ENCODE measurements at regions not wholly inside any gene's neighbourhood (a gene's known extent, or its start where the extent isn't known, plus 50 kb on each side); places are given as distances from the start of the nearest gene placed in this dataset.

DNA sequence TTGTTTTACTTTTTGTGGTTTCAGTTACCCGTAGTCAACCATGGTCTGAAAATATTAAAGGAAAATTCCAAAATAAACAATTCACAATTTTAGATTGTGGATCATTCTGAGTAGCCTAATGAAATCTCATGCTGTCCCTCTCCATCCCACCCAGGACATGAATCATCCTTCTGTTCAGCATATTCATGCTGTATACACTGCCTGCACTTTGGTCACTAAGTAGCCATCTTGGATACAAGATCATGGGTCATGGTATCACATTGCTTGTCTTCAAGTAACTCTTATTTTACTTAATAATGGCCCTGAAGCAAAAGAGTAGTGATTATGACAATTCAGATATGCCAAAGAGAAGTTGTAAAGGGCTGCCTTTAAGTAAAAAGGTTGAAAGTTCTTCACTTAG is 536.5 kb upstream of the ACO1 start:
- no peak overlapping the region for H3K27ac ChIP-seq (ENCODE audit: low read depth, low read length)
- Mint-ChIP-seq H3K27ac (no peak overlapping the region), H3K36me3 (ENCODE audit: low read depth) (no peaks in the 10 kb centered on the region), H3K27me3 (ENCODE audit: insufficient read depth) (no peaks in the 10 kb centered on the region), H3K4me3 (no peak overlapping the region), H3K4me1 (no peaks in the 10 kb centered on the region), H3K9me3 (no peaks in the 10 kb centered on the region)
- 90 to 100% methylated on average over 1 of the region's 1 CpG for WGBS, 2 experiments (ENCODE audit: insufficient coverage in 1 of 2, insufficient read length in 1 of 2)
- H3K4me1 ChIP-seq (ENCODE audit: control insufficient read depth, insufficient read depth, low read length) = no peaks in the 10 kb centered on the region
- H3K9ac ChIP-seq (ENCODE audit: extremely low read depth, low read length, poor library complexity, severe bottlenecking) = no peak overlapping the region
- no peaks in the 10 kb centered on the region for H3K36me3 ChIP-seq (ENCODE audit: control insufficient read depth, insufficient read depth, low read length)
- DNase-seq = no peak
- no peaks in the 10 kb centered on the region for H3K27me3 ChIP-seq (ENCODE audit: control insufficient read depth, insufficient read depth, low read length, poor library complexity, severe bottlenecking)
- TF ChIP-seq, protein P1, sequence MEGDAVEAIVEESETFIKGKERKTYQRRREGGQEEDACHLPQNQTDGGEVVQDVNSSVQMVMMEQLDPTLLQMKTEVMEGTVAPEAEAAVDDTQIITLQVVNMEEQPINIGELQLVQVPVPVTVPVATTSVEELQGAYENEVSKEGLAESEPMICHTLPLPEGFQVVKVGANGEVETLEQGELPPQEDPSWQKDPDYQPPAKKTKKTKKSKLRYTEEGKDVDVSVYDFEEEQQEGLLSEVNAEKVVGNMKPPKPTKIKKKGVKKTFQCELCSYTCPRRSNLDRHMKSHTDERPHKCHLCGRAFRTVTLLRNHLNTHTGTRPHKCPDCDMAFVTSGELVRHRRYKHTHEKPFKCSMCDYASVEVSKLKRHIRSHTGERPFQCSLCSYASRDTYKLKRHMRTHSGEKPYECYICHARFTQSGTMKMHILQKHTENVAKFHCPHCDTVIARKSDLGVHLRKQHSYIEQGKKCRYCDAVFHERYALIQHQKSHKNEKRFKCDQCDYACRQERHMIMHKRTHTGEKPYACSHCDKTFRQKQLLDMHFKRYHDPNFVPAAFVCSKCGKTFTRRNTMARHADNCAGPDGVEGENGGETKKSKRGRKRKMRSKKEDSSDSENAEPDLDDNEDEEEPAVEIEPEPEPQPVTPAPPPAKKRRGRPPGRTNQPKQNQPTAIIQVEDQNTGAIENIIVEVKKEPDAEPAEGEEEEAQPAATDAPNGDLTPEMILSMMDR (conservative IDR thresholded peaks at IDR 0.05) = no peak
- H3K4me3 ChIP-seq (ENCODE audit: low read length) = no peak overlapping the region
- H3K9me3 ChIP-seq (ENCODE audit: control insufficient read depth, low read length) = no peaks in the 10 kb centered on the region

DNA sequence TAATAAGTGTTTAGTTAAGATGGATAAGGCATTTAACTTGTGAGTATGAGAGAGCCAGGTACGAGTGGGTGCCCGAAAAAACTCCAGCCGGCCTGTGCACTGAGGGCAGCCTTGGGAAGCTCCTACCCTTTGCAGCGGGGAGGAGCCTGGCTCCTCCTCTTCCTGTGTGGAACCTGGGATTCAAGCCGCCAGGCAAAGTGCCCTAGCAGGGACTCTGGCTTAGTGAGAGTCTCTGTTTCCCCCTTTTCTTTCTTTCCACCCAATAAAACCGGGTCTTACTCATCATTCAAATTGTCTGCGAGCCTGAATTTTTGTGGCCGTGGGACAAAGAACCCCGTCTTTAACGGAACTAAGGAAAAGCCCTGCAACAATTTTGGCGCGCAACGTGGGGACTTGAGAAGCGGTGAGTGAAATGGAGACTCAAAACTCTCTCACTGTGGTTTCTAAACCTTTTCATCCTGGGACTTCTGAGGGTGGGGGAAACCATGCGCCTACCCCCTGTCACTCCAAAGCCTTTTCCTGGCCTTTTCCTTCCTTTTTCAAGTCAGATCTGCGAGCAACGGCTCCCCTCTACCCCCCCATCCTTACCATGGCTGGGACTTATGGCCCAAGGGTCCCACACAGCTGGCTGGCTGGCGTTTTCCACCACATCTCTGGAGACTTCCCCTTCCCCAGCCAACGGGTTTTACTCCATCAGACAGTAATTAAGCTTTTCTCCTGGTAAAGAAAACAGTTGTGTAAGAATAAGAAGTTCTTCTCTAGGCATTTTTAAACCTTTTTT is 535.7 kb upstream of the ACO1 start:
- H3K4me1 ChIP-seq (ENCODE audit: control insufficient read depth, insufficient read depth, low read length) = no peaks in the 10 kb centered on the region
- Mint-ChIP-seq H3K36me3 (ENCODE audit: low read depth) (no peaks in the 10 kb centered on the region), H3K4me1 (no peaks in the 10 kb centered on the region), H3K9me3 (no peaks in the 10 kb centered on the region), H3K27ac (no peak overlapping the region), H3K4me3 (no peak overlapping the region), H3K27me3 (ENCODE audit: insufficient read depth) (no peaks in the 10 kb centered on the region)
- no peaks in the 10 kb centered on the region for H3K9me3 ChIP-seq (ENCODE audit: control insufficient read depth, low read length)
- no peak overlapping the region for H3K4me3 ChIP-seq (ENCODE audit: low read length)
- H3K36me3 ChIP-seq (ENCODE audit: control insufficient read depth, insufficient read depth, low read length) = no peaks in the 10 kb centered on the region
- WGBS, 2 experiments (ENCODE audit: insufficient coverage in 1 of 2, insufficient read length in 1 of 2) = 94 to 96% methylated on average over 14 to 19 of the region's 19 CpGs
- no peaks in the 10 kb centered on the region for H3K27me3 ChIP-seq (ENCODE audit: control insufficient read depth, insufficient read depth, low read length, poor library complexity, severe bottlenecking)
- no peak for DNase-seq
- H3K9ac ChIP-seq (ENCODE audit: extremely low read depth, low read length, poor library complexity, severe bottlenecking) = no peak overlapping the region
- TF ChIP-seq, protein P1 (conservative IDR thresholded peaks at IDR 0.05) = no peak
- no peak overlapping the region for H3K27ac ChIP-seq (ENCODE audit: low read depth, low read length)

DNA sequence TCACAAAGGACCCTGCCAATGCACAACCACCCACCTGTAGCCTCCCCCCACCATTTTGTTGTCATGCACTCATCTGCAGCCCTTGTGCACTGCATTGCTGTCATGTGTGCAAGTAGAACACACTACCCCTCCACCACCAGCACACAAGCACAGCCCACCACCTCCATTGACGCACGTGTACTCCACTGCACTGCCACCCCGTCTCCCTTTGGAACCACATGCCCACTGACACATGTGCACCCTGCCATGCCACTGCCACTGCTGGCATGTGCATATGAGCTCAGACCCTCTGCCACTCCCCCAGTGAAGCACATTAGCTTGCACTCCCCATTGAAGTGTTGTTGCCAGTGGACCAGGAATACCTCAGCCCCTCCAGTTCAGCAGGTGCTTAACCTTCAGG is 530.3 kb upstream of the ACO1 start:
- TF ChIP-seq, protein P1 (conservative IDR thresholded peaks at IDR 0.05) = no peak
- DNase-seq = no peak
- Mint-ChIP-seq H3K36me3 (ENCODE audit: low read depth) (no peaks in the 10 kb centered on the region), H3K27ac (no peak overlapping the region), H3K9me3 (no peaks in the 10 kb centered on the region), H3K4me1 (no peaks in the 10 kb centered on the region), H3K27me3 (ENCODE audit: insufficient read depth) (no peaks in the 10 kb centered on the region), H3K4me3 (no peak overlapping the region)
- no peak overlapping the region for H3K27ac ChIP-seq (ENCODE audit: low read depth, low read length)
- no peaks in the 10 kb centered on the region for H3K36me3 ChIP-seq (ENCODE audit: control insufficient read depth, insufficient read depth, low read length)
- H3K9me3 ChIP-seq (ENCODE audit: control insufficient read depth, low read length) = no peaks in the 10 kb centered on the region
- no peaks in the 10 kb centered on the region for H3K4me1 ChIP-seq (ENCODE audit: control insufficient read depth, insufficient read depth, low read length)
- no peaks in the 10 kb centered on the region for H3K27me3 ChIP-seq (ENCODE audit: control insufficient read depth, insufficient read depth, low read length, poor library complexity, severe bottlenecking)
- WGBS, 2 experiments (ENCODE audit: insufficient coverage in 1 of 2, insufficient read length in 1 of 2) = 97 to 100% methylated on average over 1 to 3 of the region's 3 CpGs
- no peak overlapping the region for H3K9ac ChIP-seq (ENCODE audit: extremely low read depth, low read length, poor library complexity, severe bottlenecking)
- H3K4me3 ChIP-seq (ENCODE audit: low read length) = no peak overlapping the region
